ENCODE measurements at regions not wholly inside any gene's neighbourhood (a gene's known extent, or its start where the extent isn't known, plus 50 kb on each side); places are given as distances from the start of the nearest gene placed in this dataset.

DNA sequence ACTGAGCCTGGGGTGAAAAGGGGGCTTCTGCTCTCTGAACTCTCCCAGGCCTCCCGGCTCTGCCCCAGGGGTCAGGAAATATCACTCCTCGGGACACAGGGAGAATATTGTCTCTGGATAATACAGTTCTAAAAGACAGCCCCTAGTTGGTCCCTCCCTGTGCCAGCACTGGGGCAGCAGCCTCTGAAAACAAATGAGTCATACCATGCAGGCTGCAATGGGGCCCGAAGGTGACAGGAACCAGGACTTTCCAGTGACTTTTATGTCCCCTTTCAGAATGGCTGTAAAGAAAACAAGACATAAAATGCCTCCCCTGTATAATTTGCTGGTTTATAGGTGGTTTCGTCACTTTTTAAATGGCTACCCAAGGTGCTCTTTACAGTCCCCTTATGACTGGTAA is 360.0 kb downstream of the NPHP4 start:
- TF ChIP-seq, protein P1, sequence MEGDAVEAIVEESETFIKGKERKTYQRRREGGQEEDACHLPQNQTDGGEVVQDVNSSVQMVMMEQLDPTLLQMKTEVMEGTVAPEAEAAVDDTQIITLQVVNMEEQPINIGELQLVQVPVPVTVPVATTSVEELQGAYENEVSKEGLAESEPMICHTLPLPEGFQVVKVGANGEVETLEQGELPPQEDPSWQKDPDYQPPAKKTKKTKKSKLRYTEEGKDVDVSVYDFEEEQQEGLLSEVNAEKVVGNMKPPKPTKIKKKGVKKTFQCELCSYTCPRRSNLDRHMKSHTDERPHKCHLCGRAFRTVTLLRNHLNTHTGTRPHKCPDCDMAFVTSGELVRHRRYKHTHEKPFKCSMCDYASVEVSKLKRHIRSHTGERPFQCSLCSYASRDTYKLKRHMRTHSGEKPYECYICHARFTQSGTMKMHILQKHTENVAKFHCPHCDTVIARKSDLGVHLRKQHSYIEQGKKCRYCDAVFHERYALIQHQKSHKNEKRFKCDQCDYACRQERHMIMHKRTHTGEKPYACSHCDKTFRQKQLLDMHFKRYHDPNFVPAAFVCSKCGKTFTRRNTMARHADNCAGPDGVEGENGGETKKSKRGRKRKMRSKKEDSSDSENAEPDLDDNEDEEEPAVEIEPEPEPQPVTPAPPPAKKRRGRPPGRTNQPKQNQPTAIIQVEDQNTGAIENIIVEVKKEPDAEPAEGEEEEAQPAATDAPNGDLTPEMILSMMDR (IDR thresholded peaks at IDR 0.05), result no peak
- no peak for TF ChIP-seq POLR2AphosphoS5 (IDR thresholded peaks at IDR 0.05)
- TF ChIP-seq POLR2A (IDR thresholded peaks at IDR 0.05), result no peak

All from breast epithelium (tissue), 3 donors.